Naive thymus-derived CD4-positive, alpha-beta T cell (primary cell): ENCODE measurements at regions not wholly inside any gene's neighbourhood (a gene's known extent, or its start where the extent isn't known, plus 50 kb on each side); places are given as distances from the start of the nearest gene placed in this dataset.

Experiments used
- ATAC-seq: fragments of 150-1000 bp; cut with Tn5 transposase; 2 replicates; pipeline ENCODE4 v1.10.0; 2021; ENCODE audit warnings: mild to moderate bottlenecking, moderate library complexity
- CTCF ChIA-PET: fragments of 350-600 bp; sonication (Branson Sonifier 250); formaldehyde crosslinking; loops from one replicate; lab custom pipeline; 2021; ENCODE audit warnings: antibody characterized with exemption; lab: Charles Lee
- POLR2A ChIA-PET: fragments of 350-600 bp; sonication (Branson Sonifier 250); formaldehyde crosslinking; loops from one replicate; lab custom pipeline; 2021; ENCODE audit warnings: antibody characterized with exemption, inconsistent platforms; lab: Charles Lee
- DNase-seq, 9 donors: peaks; one replicate each; pipeline versions ENCODE4 v3.0.0 to v3.0.0-alpha.2; 2020 to 2022; ENCODE audit warnings: mixed read lengths in 1 of 9
- H3K27ac ChIP-seq: one replicate; pipeline ENCODE4 v1.7.0; 2013; ENCODE audit warnings: mild to moderate bottlenecking, low read depth, low read length, moderate library complexity
- H3K27me3 ChIP-seq, 2 donors: one replicate each; pipeline ENCODE4 v1.7.0; 2013; ENCODE audit warnings: low read length in 2 of 2, mild to moderate bottlenecking in 2 of 2, moderate library complexity in 2 of 2; ENCODE audit not compliant: control insufficient read depth in 2 of 2, insufficient read depth in 2 of 2
- H3K36me3 ChIP-seq, 3 experiments: 1 replicate in 2 of 3; 2 replicates in 1 of 3; pipeline ENCODE4 v1.7.0; 2013; ENCODE audit warnings: low read length in 3 of 3, mild to moderate bottlenecking in 3 of 3, moderate library complexity in 1 of 3; ENCODE audit not compliant: insufficient read depth in 3 of 3, control insufficient read depth in 2 of 3
- H3K4me1 ChIP-seq, 2 donors: one replicate each; pipeline ENCODE4 v1.7.0; 2013; ENCODE audit warnings: low read length in 2 of 2, mild to moderate bottlenecking in 2 of 2, moderate library complexity in 1 of 2; ENCODE audit not compliant: control insufficient read depth in 2 of 2, insufficient read depth in 2 of 2
- H3K4me3 ChIP-seq: 2 replicates; pipeline ENCODE4 v1.7.0; 2013; ENCODE audit warnings: mild to moderate bottlenecking, low read length
- H3K9me3 ChIP-seq, 3 experiments: 1 replicate in 2 of 3; 2 replicates in 1 of 3; pipeline ENCODE4 v1.7.0; 2013; ENCODE audit warnings: low read length in 3 of 3; ENCODE audit not compliant: control insufficient read depth in 2 of 3
- H3K27ac Mint-ChIP-seq, 9 donors: one replicate each; pipeline ENCODE4 v1.8.0; 2020 to 2022; ENCODE audit warnings: mixed read lengths in 9 of 9, mild to moderate bottlenecking in 8 of 9, moderate library complexity in 5 of 9, inconsistent platforms in 2 of 9
- H3K27me3 Mint-ChIP-seq, 5 donors: one replicate each; pipeline ENCODE4 v1.8.0; 2021 to 2022; ENCODE audit warnings: mixed read lengths in 5 of 5, mild to moderate bottlenecking in 1 of 5
- H3K36me3 Mint-ChIP-seq, 5 donors: one replicate each; pipeline ENCODE4 v1.8.0; 2020 to 2022; ENCODE audit warnings: mixed read lengths in 5 of 5, mild to moderate bottlenecking in 3 of 5, inconsistent platforms in 1 of 5
- H3K4me1 Mint-ChIP-seq, 7 donors: one replicate each; pipeline ENCODE4 v1.8.0; 2020 to 2022; ENCODE audit warnings: mixed read lengths in 7 of 7, mild to moderate bottlenecking in 3 of 7, inconsistent platforms in 1 of 7
- H3K4me3 Mint-ChIP-seq, 10 donors: one replicate each; pipeline ENCODE4 v1.8.0; 2020 to 2022; ENCODE audit warnings: mild to moderate bottlenecking in 10 of 10, mixed read lengths in 10 of 10, moderate library complexity in 6 of 10, inconsistent platforms in 2 of 10
- H3K9me3 Mint-ChIP-seq, 11 donors: one replicate each; pipeline ENCODE4 v1.8.0; 2020 to 2022; ENCODE audit warnings: mixed read lengths in 11 of 11, mild to moderate bottlenecking in 4 of 11, inconsistent platforms in 1 of 11, moderate library complexity in 1 of 11
- intact Hi-C, 2 donors: fragments of 100-400 bp; cut with micrococcal nuclease; formaldehyde crosslinking; loops; one replicate each; pipeline ENCODE4 v1.15.1; 2023

- Mint-ChIP-seq H3K27ac (no peak overlapping the region), H3K4me3 (no peak overlapping the region), H3K36me3 (no peaks in the 10 kb centered on the region), H3K27me3 (peaks cover 0 to 14% (median 5%) of the 10 kb centered on the region in 5 donors), H3K9me3 (no peaks in the 10 kb centered on the region), H3K4me1 (no peaks in the 10 kb centered on the region)
- CTCF ChIA-PET = no interaction called here
- Histone ChIP-seq H3K4me3 (no peak overlapping the region), H3K4me1 (no peaks in the 10 kb centered on the region), H3K27me3 (no peaks in the 10 kb centered on the region), H3K27ac (no peak overlapping the region), H3K9me3 (no peaks in the 10 kb centered on the region), H3K36me3 (no peaks in the 10 kb centered on the region)
- intact Hi-C loops = no loop called here
- ATAC-seq (no peak), DNase-seq (no peak)
- POLR2A ChIA-PET = no interaction called here
Measured at GRCh38 chrX:14125462-14125861, 95.8 kb upstream of the GEMIN8 start.

GRCh38 chrX:14124562-14124961 lies 94.9 kb upstream of the GEMIN8 start:
- H3K27ac ChIP-seq = no peak overlapping the region
- H3K9me3 ChIP-seq = no peaks in the 10 kb centered on the region
- intact Hi-C loops = no loop called here
- H3K36me3 ChIP-seq = no peaks in the 10 kb centered on the region
- ChIA-PET CTCF (no interaction called here), POLR2A (no interaction called here)
- H3K4me1 Mint-ChIP-seq = no peaks in the 10 kb centered on the region
- no peak overlapping the region for H3K4me3 Mint-ChIP-seq
- H3K27me3 Mint-ChIP-seq = peaks cover 0 to 16% (median 5%) of the 10 kb centered on the region in 5 donors
- no peaks in the 10 kb centered on the region for H3K27me3 ChIP-seq
- peaks cover 0 to 1% (median 0%) of the 10 kb centered on the region in 11 donors for H3K9me3 Mint-ChIP-seq
- no peak overlapping the region for H3K4me3 ChIP-seq
- no peaks in the 10 kb centered on the region for H3K4me1 ChIP-seq
- ATAC-seq (no peak), DNase-seq (no peak)
- H3K27ac Mint-ChIP-seq = no peak overlapping the region
- H3K36me3 Mint-ChIP-seq = no peaks in the 10 kb centered on the region

GRCh38 chrX:14095702-14096101 lies 66.0 kb upstream of the GEMIN8 start:
- peak overlapping the region in 6 of 10 donors; percentile 9 to 71 (median 47) for H3K4me3 Mint-ChIP-seq
- ChIA-PET POLR2A (no interaction called here), CTCF (interaction anchor here (0.8 to 1.6 kb wide), 2 partner anchors 1047 to 1048 kb away, joined by 3 read pairs; no protein-coding TSS in a partner anchor)
- H3K36me3 ChIP-seq = no peaks in the 10 kb centered on the region
- peaks cover 0 to 8% (median 0%) of the 10 kb centered on the region in 7 donors for H3K4me1 Mint-ChIP-seq
- H3K27me3 Mint-ChIP-seq = peaks cover 0 to 4% (median under 1%) of the 10 kb centered on the region in 5 donors
- DNase-seq (peak in 8 of 9 donors; percentile 5 to 45 (median 24)), ATAC-seq (peak; percentile 74)
- peaks cover 0 to 1% (median 0%) of the 10 kb centered on the region in 11 donors for H3K9me3 Mint-ChIP-seq
- H3K27ac ChIP-seq = no peak overlapping the region
- H3K36me3 Mint-ChIP-seq = no peaks in the 10 kb centered on the region
- H3K27ac Mint-ChIP-seq = peak overlapping the region in 1 of 9 donors; percentile 28
- no peaks in the 10 kb centered on the region for H3K4me1 ChIP-seq
- H3K9me3 ChIP-seq = no peaks in the 10 kb centered on the region
- no peaks in the 10 kb centered on the region for H3K27me3 ChIP-seq
- intact Hi-C loops = loop anchor here (1.0 to 10.0 kb wide), 4 partner anchors 56 to 1048 kb away; partner anchors contain the start of gene GLRA2 (in 1 of the 2)
- H3K4me3 ChIP-seq = no peak overlapping the region

GRCh38 chrX:14094191-14094590 lies 64.5 kb upstream of the GEMIN8 start:
- no peak for ATAC-seq

GRCh38 chrX:14084466-14084865 lies 54.8 kb upstream of the GEMIN8 start:
- Mint-ChIP-seq H3K9me3 (no peaks in the 10 kb centered on the region), H3K27ac (no peak overlapping the region), H3K27me3 (peaks cover 0 to 17% (median 11%) of the 10 kb centered on the region in 5 donors), H3K4me1 (no peaks in the 10 kb centered on the region), H3K36me3 (no peaks in the 10 kb centered on the region), H3K4me3 (no peak overlapping the region)
- CTCF ChIA-PET = no interaction called here
- intact Hi-C loops = no loop called here
- no peak for DNase-seq
- Histone ChIP-seq H3K4me3 (no peak overlapping the region), H3K27ac (no peak overlapping the region), H3K4me1 (no peaks in the 10 kb centered on the region), H3K36me3 (no peaks in the 10 kb centered on the region), H3K27me3 (no peaks in the 10 kb centered on the region), H3K9me3 (no peaks in the 10 kb centered on the region)
- POLR2A ChIA-PET = no interaction called here
- ATAC-seq = no peak

More at GRCh38 chrX:14094191-14094590, 64.5 kb upstream of the GEMIN8 start:
- ChIA-PET CTCF (no interaction called here), POLR2A (no interaction called here)
- Mint-ChIP-seq H3K4me3 (no peak overlapping the region), H3K9me3 (no peaks in the 10 kb centered on the region), H3K36me3 (no peaks in the 10 kb centered on the region), H3K27me3 (peaks cover 0 to 4% (median 3%) of the 10 kb centered on the region in 5 donors), H3K27ac (no peak overlapping the region), H3K4me1 (peaks cover 0 to 8% (median 0%) of the 10 kb centered on the region in 7 donors)
- no peaks in the 10 kb centered on the region for H3K36me3 ChIP-seq
- DNase-seq = no peak
- H3K27me3 ChIP-seq = no peaks in the 10 kb centered on the region
- no peaks in the 10 kb centered on the region for H3K4me1 ChIP-seq
- no peak overlapping the region for H3K4me3 ChIP-seq
- intact Hi-C loops = loop anchor here in 1 of 2 donors (2.0 to 10.0 kb wide), 2 partner anchors 435 to 601 kb away; partner anchors contain the start of gene GLRA2
- H3K9me3 ChIP-seq = no peaks in the 10 kb centered on the region
- H3K27ac ChIP-seq = no peak overlapping the region

- Histone ChIP-seq H3K4me3 (no peak overlapping the region), H3K9me3 (no peaks in the 10 kb centered on the region), H3K36me3 (no peaks in the 10 kb centered on the region), H3K4me1 (no peaks in the 10 kb centered on the region), H3K27ac (no peak overlapping the region), H3K27me3 (no peaks in the 10 kb centered on the region)
- ChIA-PET POLR2A (no interaction called here), CTCF (no interaction called here)
- peaks cover 0 to 17% (median 11%) of the 10 kb centered on the region in 5 donors for H3K27me3 Mint-ChIP-seq
- H3K9me3 Mint-ChIP-seq = no peaks in the 10 kb centered on the region
- no peak for ATAC-seq
- no peak overlapping the region for H3K27ac Mint-ChIP-seq
- H3K36me3 Mint-ChIP-seq = no peaks in the 10 kb centered on the region
- intact Hi-C loops = no loop called here
- H3K4me3 Mint-ChIP-seq = no peak overlapping the region
- H3K4me1 Mint-ChIP-seq = no peaks in the 10 kb centered on the region
- no peak for DNase-seq
Measured at GRCh38 chrX:14083783-14084182, 54.1 kb upstream of the GEMIN8 start.

- Mint-ChIP-seq H3K27ac (no peak overlapping the region), H3K36me3 (no peaks in the 10 kb centered on the region), H3K4me3 (no peak overlapping the region), H3K27me3 (peaks cover 0 to 11% (median 0%) of the 10 kb centered on the region in 5 donors), H3K9me3 (no peaks in the 10 kb centered on the region), H3K4me1 (no peaks in the 10 kb centered on the region)
- H3K27me3 ChIP-seq = no peaks in the 10 kb centered on the region
- ChIA-PET CTCF (no interaction called here), POLR2A (no interaction called here)
- no peak for DNase-seq
- no peaks in the 10 kb centered on the region for H3K4me1 ChIP-seq
- intact Hi-C loops = no loop called here
- no peaks in the 10 kb centered on the region for H3K36me3 ChIP-seq
- ATAC-seq = no peak
- H3K27ac ChIP-seq = no peak overlapping the region
- H3K9me3 ChIP-seq = no peaks in the 10 kb centered on the region
- no peak overlapping the region for H3K4me3 ChIP-seq
Measured at GRCh38 chrX:14079891-14080430, 50.3 kb upstream of the GEMIN8 start.
